GM12892 (cell line): ENCODE measurements at regions not wholly inside any gene's neighbourhood (a gene's known extent, or its start where the extent isn't known, plus 50 kb on each side); places are given as distances from the start of the nearest gene placed in this dataset.

Experiments
- DNase-seq: peaks from one replicate; pipeline ENCODE4 v3.0.0; 2011; ENCODE audit not compliant: insufficient read length
- FAIRE-seq: peaks from 2 replicates; lab custom pipeline; 2011; peaks lifted over from hg19 to GRCh38; lab: Jason Lieb, UNC
- POLR2A ChIP-seq: IDR thresholded peaks from 2 replicates; pipeline ENCODE4 v1.6.1; 2011; ENCODE audit warnings: low read depth, low read length, control low read depth
- POLR2AphosphoS5 ChIP-seq: IDR thresholded peaks from 2 replicates; pipeline ENCODE4 v1.6.1; 2011; ENCODE audit warnings: low read depth, low read length, control low read depth
- TAF1 ChIP-seq: IDR thresholded peaks from 2 replicates; pipeline ENCODE4 v1.6.1; 2011; ENCODE audit warnings: low read depth, mild to moderate bottlenecking, control low read depth, low read length, borderline replicate concordance

DNA sequence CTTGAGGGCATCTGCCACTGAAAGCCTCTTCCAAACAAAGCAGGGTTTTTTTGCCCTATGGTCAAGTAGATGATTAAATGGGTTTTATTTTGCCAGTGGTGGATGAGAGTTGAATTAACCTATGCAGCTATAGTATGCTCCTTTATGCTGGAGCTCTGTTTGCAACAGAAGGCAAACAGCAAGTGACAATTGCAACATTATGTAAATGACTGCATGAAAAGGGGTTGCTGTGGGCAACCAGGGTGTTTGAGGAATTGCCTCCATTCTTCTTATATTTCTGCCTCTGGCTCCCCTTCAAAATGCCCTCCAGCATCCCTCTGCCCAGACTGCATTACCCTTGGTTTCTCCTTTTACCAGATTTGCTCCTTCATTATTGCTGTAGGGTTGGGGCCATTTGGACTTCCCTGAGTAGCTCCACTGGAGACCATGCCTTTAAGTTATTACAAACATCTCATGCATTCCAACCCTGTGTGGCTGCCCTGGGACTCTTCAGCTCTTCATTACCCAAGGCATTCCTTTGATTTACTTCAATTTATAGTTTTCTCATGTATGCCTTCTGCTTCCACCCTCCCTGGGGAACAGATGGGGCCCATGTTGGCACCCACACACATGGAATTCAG, 398.4 kb downstream of the PRDM2 start:
- FAIRE-seq: no peak
- TF ChIP-seq POLR2AphosphoS5 (no peak), TAF1 (no peak), POLR2A (no peak)
- no peak for DNase-seq

DNA sequence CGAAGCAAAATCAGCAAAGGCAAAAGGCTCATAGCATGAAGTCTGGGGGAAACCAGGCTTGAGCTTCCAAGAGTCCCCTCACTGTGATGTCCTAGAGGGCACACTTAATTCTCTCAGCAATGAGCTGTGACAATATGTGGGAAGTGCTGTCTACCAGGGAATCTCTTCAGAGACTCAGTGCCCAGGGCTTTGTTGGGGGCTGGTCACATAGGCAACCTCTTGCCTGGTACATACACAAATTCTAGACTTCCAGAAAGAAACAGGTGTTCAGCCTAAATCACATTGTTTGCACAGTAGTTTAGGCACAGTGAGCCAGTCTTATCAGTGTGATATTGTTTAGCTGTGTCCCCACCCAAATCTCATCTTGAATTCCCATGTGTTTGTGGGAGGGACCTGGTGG, 400.5 kb downstream of the PRDM2 start:
- FAIRE-seq (no peak), DNase-seq (no peak)
- no peak for TF ChIP-seq TAF1
- no peak for TF ChIP-seq POLR2AphosphoS5
- no peak for TF ChIP-seq POLR2A

DNA sequence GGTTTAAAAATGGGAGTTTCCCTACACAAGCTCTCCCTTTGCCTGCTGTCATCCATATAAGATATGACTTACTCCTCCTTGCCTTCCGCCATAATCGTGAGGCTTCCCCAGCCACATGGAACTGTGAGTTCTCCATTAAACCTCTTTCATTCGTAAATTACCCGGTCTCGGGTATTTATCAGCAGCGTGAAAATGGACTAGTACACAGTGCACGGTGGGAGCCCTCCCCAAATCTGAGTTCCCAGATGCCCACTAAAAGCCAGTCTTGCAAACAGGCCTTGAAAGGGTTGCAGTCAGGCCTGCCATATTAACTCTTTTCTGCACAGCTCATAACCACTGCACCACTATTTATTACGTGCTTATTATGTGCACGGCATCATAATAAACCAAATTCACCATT, 400.9 kb downstream of the PRDM2 start:
- TF ChIP-seq POLR2AphosphoS5: no peak
- no peak for TF ChIP-seq TAF1
- no peak for TF ChIP-seq POLR2A
- no peak for FAIRE-seq
- no peak for DNase-seq

DNA sequence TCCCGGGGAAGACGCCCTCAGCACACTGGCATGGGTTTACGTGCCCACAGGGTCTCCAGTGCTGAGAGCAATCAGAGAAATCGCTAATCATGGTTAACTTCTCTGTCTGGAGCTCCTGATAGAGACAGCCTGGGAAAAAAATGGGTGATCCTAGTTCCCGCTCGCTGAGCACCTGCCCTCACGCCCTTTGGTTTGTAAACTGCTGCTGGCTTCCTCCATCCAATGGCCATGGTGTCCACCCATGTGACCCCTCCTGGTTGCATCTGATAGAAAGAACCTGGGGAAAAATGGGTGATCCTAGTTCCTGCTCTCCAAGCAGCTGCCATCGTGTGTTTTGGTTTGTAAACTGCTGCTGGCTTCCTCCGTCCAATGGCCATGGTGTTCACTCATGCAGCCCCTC, 402.2 kb downstream of the PRDM2 start:
- TF ChIP-seq POLR2AphosphoS5 (no peak), TAF1 (no peak), POLR2A (no peak)
- no peak for FAIRE-seq
- no peak for DNase-seq

DNA sequence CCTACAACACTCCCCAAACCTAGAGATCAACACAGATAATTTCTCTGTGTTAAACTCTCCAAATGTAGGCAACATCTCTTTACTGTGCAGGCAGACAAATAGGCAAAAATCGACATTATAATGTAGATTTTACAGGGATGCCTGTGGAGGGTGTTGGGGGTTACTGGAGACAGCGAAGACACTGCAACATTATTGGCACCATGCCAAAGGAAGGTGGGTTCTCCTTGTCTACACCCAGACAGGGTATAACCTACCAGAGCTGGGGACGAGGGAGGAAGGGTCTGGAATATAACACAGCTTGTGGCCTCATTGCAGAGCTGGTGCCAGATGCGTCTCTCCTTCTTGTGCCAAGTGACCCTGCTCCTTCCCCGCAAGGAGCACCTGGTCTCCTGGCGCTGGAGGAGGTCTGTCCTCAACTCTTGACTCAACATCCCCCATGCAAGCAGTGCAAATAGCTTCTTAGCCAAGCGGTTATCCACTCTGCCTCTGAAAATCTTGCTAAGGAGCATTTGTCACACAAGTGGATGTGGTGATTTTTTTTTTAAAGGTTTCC, 404.0 kb downstream of the PRDM2 start:
- DNase-seq (no peak), FAIRE-seq (no peak)

DNA sequence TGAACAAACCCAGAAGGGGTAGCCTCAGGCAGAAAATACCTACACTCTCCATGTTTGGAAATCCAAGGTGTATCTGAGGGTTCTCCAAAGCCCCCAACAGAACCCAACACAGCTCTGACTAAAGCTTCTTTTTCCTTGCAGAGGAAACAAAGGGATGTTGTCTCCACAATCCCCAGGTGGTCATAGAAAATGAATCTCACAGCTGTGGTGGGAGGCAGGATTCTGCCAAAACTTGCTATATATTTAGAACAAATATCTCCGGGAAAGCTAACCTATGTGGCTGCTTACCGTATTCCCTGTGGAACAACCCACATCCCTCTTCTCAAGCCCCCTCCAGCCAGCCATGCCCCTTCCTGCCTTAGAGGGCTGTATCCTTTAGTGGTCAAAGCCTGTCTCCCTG, 406.1 kb downstream of the PRDM2 start:
- FAIRE-seq (no peak), DNase-seq (no peak)
- TF ChIP-seq POLR2AphosphoS5 (no peak), TAF1 (no peak), POLR2A (no peak)

More for the DNA sequence above, 404.0 kb downstream of the PRDM2 start:
- TF ChIP-seq TAF1 (no peak), POLR2A (no peak), POLR2AphosphoS5 (no peak)

DNA sequence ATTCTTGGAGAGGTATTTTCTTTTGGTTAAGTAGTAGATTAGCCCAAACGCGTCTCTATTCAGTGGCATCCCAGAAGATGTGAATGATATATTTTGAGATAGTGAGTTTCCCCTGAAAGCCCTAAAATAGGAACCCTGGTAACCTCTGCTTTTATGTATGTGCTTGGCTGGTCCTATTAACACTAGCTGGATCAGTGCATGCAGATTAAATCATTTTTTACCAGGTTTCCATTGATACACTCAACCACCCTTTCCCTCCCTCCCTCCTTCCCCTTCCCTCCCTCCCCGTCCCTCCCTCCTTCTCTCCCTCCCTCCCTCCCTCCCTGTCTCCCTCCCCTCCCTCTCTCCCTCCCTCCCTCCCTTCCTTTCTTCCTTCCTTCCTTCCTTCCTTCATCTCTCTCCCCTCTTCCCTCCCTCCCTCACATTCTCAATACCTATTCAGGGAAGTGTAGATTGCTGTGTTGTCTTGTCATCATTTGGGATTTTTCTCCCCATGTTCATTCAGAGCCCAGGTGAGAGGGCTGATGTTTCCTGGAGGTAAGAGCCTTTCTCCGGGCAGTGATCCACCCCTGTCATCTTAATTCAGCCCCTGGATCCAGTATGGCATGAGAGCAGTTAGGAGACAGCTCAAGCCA, 406.8 kb downstream of the PRDM2 start:
- FAIRE-seq (no peak), DNase-seq (no peak)
- TF ChIP-seq TAF1 (no peak), POLR2AphosphoS5 (no peak), POLR2A (no peak)

DNA sequence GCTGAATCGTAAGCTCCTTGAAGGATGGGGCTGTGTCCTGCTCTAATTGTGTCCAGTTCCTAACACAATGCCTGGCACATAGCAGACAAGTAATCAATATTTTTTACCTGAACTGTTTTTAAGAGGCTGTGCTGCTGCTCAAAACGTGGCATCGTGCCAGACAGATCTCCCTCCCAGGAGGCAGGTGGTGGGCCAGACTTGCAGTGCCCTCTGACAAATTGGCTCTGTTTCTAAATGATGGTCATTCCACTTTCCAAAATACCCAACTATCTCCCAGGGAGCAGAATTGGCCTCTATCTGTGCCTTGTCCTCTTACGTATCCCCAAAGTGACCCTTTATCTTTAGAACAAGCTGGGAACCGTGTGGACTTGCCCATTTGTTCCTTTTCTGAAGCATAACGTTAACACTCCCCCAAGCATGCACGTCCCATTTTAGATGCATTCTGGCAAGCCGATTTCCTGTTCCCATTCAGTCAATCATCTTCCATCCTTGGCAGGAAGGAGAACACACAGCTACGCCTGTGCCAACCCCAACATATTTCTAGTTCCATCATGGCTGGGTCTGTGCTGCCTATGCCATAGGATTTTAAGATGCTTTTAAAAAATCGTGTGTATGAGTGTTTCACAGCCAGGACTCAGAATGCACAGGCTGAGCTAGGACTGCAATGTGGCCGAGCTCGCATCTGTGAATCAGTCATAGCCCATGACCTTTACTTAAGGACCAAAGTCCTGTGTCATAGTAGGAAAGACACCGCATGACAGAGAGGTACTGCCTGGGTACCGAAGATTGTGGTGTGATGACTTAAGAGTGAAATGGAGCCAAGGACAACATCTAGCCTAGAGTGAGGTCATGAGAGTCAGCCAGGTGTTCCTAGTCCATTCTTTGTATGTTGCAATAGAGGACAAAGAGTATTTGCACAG, 408.6 kb downstream of the PRDM2 start:
- DNase-seq: no peak
- no peak for TF ChIP-seq POLR2AphosphoS5
- no peak for TF ChIP-seq TAF1
- no peak for TF ChIP-seq POLR2A
- no peak for FAIRE-seq

DNA sequence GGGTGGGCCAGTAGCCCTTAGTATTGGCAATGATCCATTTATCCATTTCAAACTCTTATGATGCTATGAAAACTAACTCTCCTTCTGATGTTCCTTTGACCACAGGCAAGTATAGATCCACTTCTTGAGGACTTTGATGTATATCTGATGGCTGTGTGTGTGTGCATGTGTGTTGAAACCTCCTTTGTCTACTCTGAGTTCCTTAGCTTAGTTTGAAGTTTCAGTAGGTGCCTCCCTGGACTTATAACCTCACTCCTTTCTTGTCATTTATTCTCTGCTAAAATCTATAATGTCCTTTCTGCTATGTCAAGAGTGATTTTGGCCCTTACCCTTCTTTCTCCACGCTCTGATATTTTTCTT, 409.3 kb downstream of the PRDM2 start:
- TF ChIP-seq POLR2A (no peak), TAF1 (no peak), POLR2AphosphoS5 (no peak)
- FAIRE-seq (no peak), DNase-seq (no peak)

DNA sequence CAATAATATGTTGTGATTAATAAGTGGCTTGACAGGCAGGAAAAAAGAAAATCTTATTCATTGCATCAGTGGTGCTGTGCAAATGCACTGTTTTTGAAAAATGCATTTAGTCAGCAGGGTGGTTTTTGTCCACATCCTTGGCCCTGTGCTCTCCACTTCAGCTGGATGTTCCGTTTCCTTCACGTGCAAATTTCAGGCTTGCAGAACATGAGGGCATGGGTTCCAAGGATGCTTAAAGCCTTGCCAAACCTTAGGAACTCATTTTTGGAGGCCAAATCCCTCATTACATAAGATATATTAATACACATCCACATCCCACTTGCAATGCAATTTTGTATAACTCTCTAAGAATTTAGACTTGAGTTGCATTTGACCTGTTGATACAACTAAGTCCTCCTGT, 410.1 kb downstream of the PRDM2 start:
- no peak for DNase-seq
- FAIRE-seq: no peak
- TF ChIP-seq POLR2A (no peak), POLR2AphosphoS5 (no peak), TAF1 (no peak)

DNA sequence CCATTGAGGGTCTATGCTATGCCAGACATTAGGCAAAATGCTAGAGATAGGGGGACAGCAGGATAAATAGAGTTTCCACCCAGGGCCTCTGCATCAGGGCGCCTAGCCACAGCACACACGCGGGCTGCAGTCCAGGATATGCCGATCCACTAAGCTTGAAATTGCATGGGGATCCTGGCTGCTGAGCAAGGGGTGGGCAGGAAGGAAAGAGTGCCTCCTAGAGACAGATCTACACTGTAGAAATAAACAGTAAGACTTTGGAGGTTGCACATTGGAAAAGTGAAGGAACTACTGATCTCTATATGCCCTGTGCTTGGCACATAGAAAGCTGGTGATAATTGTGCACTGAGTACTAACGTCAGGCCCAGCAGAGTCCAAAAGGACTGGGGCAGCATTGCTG, 411.1 kb downstream of the PRDM2 start:
- FAIRE-seq (no peak), DNase-seq (no peak)
- TF ChIP-seq POLR2A (no peak), POLR2AphosphoS5 (no peak), TAF1 (no peak)

DNA sequence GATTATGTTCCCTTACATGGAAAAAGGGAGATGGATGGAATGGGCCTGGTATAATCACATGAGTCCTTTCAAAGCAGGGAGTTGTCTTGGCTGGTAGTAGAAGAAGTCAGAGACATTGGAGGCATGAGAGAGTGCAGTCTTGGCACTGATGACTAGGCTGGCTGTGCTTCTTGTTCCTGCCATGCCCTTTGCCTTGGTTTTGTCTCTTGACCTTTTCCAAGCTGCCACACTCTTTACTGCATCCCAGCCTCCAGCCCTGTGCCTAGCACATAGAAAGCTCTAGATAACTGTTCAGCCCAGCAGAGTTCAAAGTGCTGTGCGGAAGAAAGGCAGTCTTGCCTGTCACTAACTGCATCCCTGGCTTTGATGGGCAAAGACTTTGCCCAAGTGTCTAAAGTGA, 412.6 kb downstream of the PRDM2 start:
- FAIRE-seq (no peak), DNase-seq (no peak)
- TF ChIP-seq TAF1 (no peak), POLR2AphosphoS5 (no peak)
